Hematopoietic multipotent progenitor cell treated with erythropoietin and hydrocortisone succinate and interleukin-3 and kit ligand, for 17 days (in vitro differentiated cells): ENCODE measurements at regions not wholly inside any gene's neighbourhood (a gene's known extent, or its start where the extent isn't known, plus 50 kb on each side); places are given as distances from the start of the nearest gene placed in this dataset.

Experiments
- DNase-seq: peaks from one replicate; pipeline ENCODE4 v3.0.0-alpha.2; 2015; ENCODE audit warnings: low spot score

- no peak for DNase-seq
Observed at GRCh38 chr21:35127026-35127425, 77.9 kb upstream of the RUNX1 start.

- DNase-seq, result no peak
Observed at GRCh38 chr21:35120631-35121180, 71.6 kb upstream of the RUNX1 start.

GRCh38 chr21:35119501-35120047 is 70.5 kb upstream of the RUNX1 start:
- DNase-seq, result no peak

GRCh38 chr21:35116777-35117176 is 67.7 kb upstream of the RUNX1 start:
- no peak for DNase-seq

- DNase-seq, result no peak
Observed at GRCh38 chr21:35113064-35113463, 64.0 kb upstream of the RUNX1 start.

- no peak for DNase-seq
Observed at GRCh38 chr21:35111321-35111930, 62.3 kb upstream of the RUNX1 start.

GRCh38 chr21:35108887-35109286 is 59.8 kb upstream of the RUNX1 start:
- DNase-seq, result no peak

GRCh38 chr21:35107520-35107919 is 58.4 kb upstream of the RUNX1 start:
- no peak for DNase-seq

GRCh38 chr21:35106246-35106835 is 57.2 kb upstream of the RUNX1 start:
- DNase-seq, result peak; percentile 6

- DNase-seq, result no peak
Observed at GRCh38 chr21:35102488-35103371, 53.6 kb upstream of the RUNX1 start.

GRCh38 chr21:35100349-35100811 is 51.3 kb upstream of the RUNX1 start:
- DNase-seq, result no peak

GRCh38 chr21:35099310-35099709 is 50.2 kb upstream of the RUNX1 start:
- DNase-seq, result no peak
